HFF-Myc (cell line): ENCODE measurements at regions not wholly inside any gene's neighbourhood (a gene's known extent, or its start where the extent isn't known, plus 50 kb on each side); places are given as distances from the start of the nearest gene placed in this dataset.
A peak's percentile ranks its signal among the peaks of the same experiment; 100 is the strongest.

ENCODE experiments used
- DNase-seq: peaks from one replicate; pipeline ENCODE4 v3.0.0-alpha.2; 2011; ENCODE audit warnings: low read depth; ENCODE audit errors: extremely low read depth
- H3K4me3 ChIP-seq: replicated peaks from 2 replicates; pipeline ENCODE4 v1.5.1; 2011; ENCODE audit warnings: low read depth, mild to moderate bottlenecking, control low read depth, low read length
- CTCF ChIP-seq: IDR thresholded peaks from 2 replicates; pipeline ENCODE4 v1.5.1; 2012; ENCODE audit warnings: mild to moderate bottlenecking, low read depth, low read length, control low read depth; ENCODE audit errors: missing control alignments

- no peak for DNase-seq
- TF ChIP-seq CTCF, result no peak
- H3K4me3 ChIP-seq, result no peak overlapping the region
These were observed 575.6 kb downstream of the EBF1 start for GRCh38 chr5:158524070-158524469.

- TF ChIP-seq CTCF, result no peak
- no peak for DNase-seq
- no peak overlapping the region for H3K4me3 ChIP-seq
These were observed 576.9 kb downstream of the EBF1 start for GRCh38 chr5:158522776-158523175.

- no peak overlapping the region for H3K4me3 ChIP-seq
- no peak for DNase-seq
- TF ChIP-seq CTCF, result no peak
These were observed 577.7 kb downstream of the EBF1 start for GRCh38 chr5:158521995-158522394.

DNA sequence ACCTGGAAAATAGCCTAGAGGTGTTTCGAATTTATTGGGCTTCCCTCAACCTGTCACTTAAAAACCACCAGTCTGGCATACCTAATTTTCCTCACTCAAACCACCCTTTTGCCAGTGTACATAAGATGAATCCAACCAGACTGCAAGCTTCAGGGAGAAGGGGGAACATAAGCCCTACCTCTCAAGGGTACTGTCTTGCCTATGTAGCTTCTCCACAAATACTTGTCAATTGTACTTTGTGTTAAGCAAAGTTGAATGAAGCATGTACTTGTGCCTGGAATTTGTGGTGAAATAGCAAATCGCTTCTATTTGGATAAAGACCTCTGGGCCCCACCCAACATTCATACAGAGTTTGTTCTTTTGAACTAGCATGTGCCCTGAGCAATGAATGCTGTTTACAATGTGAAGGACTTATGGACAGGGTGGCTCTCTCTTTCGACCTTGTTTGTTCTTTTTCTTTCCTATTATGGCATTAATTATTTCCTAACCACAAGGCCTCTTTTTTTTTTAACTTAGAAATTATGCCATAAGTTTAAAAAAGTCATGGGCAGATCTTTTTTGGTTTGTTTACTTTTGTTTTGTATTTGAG lies 580.2 kb downstream of the EBF1 start:
- no peak overlapping the region for H3K4me3 ChIP-seq
- no peak for TF ChIP-seq CTCF
- no peak for DNase-seq

- H3K4me3 ChIP-seq, result no peak overlapping the region
- DNase-seq, result no peak
- TF ChIP-seq CTCF, result no peak
These were observed 583.2 kb downstream of the EBF1 start for GRCh38 chr5:158516521-158516920.

GRCh38 chr5:158514986-158515359 lies 584.7 kb downstream of the EBF1 start:
- H3K4me3 ChIP-seq, result no peak overlapping the region
- DNase-seq, result no peak
- no peak for TF ChIP-seq CTCF

- DNase-seq, result peak; percentile 30
- H3K4me3 ChIP-seq, result no peak overlapping the region
- TF ChIP-seq CTCF, result no peak
These were observed 585.3 kb downstream of the EBF1 start for GRCh38 chr5:158514319-158514985.
